Endothelial cell of umbilical vein (primary cell): ENCODE measurements at regions not wholly inside any gene's neighbourhood (a gene's known extent, or its start where the extent isn't known, plus 50 kb on each side); places are given as distances from the start of the nearest gene placed in this dataset.

ENCODE experiments used
- BruUV-seq: library from RNA; stranded (reverse); fragments of 400-500 nt; replicated peaks from 2 replicates; lab custom pipeline; 2021; lab: Mats Ljungman, UMichigan
- CTCF ChIA-PET: fragments of 300-600, 350-600 bp; sonication (Branson Sonifier 250); formaldehyde crosslinking; loops from one replicate; lab custom pipeline; 2021; ENCODE audit warnings: antibody characterized with exemption, inconsistent platforms; lab: Charles Lee
- POLR2A ChIA-PET: fragments of 300-600, 350-600 bp; sonication (Branson Sonifier 250); formaldehyde crosslinking; loops from one replicate; lab custom pipeline; 2021; ENCODE audit warnings: antibody characterized with exemption, inconsistent platforms; lab: Charles Lee
- DNase-seq: peaks from one replicate; pipeline ENCODE4 v3.0.0-alpha.2; 2011; ENCODE audit warnings: low read depth, low spot score
- FAIRE-seq: peaks from 2 replicates; lab custom pipeline; 2011; peaks lifted over from hg19 to GRCh38; lab: Jason Lieb, UNC
- H2AFZ ChIP-seq: 2 replicates; pipeline ENCODE4 v1.6.0; 2012; ENCODE audit warnings: low read depth, low read length, control low read depth, inconsistent platforms
- H3K27ac ChIP-seq: 2 replicates; pipeline ENCODE4 v1.5.1; 2011; ENCODE audit warnings: low read depth, mild to moderate bottlenecking, control low read depth, low read length, moderate library complexity; ENCODE audit not compliant: insufficient read depth
- H3K27me3 ChIP-seq, 2 experiments: 2 replicates each; pipeline versions ENCODE4 v1.6.0 to v1.6.1; 2011; ENCODE audit warnings: low read length in 2 of 2, mixed read lengths in 1 of 2; ENCODE audit not compliant: control insufficient read depth in 2 of 2, insufficient read depth in 2 of 2
- H3K36me3 ChIP-seq, 2 experiments: 2 replicates in 1 of 2; 3 replicates in 1 of 2; pipeline ENCODE4 v1.5.1; 2011; ENCODE audit warnings: low read length in 2 of 2, mild to moderate bottlenecking in 1 of 2, moderate library complexity in 1 of 2; ENCODE audit not compliant: control insufficient read depth in 2 of 2, insufficient read depth in 2 of 2; ENCODE audit errors: extremely low read depth in 1 of 2
- H3K4me1 ChIP-seq: 3 replicates; pipeline ENCODE4 v1.5.1; 2011; ENCODE audit warnings: mild to moderate bottlenecking, low read length; ENCODE audit not compliant: control insufficient read depth, insufficient read depth; ENCODE audit errors: extremely low read depth
- H3K4me2 ChIP-seq: 2 replicates; pipeline ENCODE4 v1.6.1; 2011; ENCODE audit warnings: low read length, control low read depth, mixed read lengths; ENCODE audit not compliant: insufficient read depth
- H3K4me3 ChIP-seq, 3 experiments: fragments of 200-600 bp in 1 of 3; sonication (generic), shearing (Covaris generic) in 1 of 3; replicated peaks in 1 of 3; 2 replicates each; pipeline ENCODE4 v1.5.1; 2011 to 2016; ENCODE audit warnings: control low read depth in 3 of 3, low read length in 3 of 3, mild to moderate bottlenecking in 2 of 3, inconsistent platforms in 1 of 3, low read depth in 1 of 3, moderate library complexity in 1 of 3; ENCODE audit not compliant: insufficient read depth in 1 of 3
- H3K79me2 ChIP-seq: 2 replicates; pipeline ENCODE4 v1.6.0; 2012; ENCODE audit warnings: low read length, inconsistent platforms; ENCODE audit not compliant: control insufficient read depth, insufficient read depth
- H3K9ac ChIP-seq: replicated peaks from 2 replicates; pipeline ENCODE3; 2011; ENCODE audit warnings: low read length, control low read depth; ENCODE audit not compliant: insufficient read depth; ENCODE audit errors: extremely low read depth
- H3K9me1 ChIP-seq: replicated peaks from 3 replicates; pipeline ENCODE4 v1.6.0; 2011; ENCODE audit warnings: mild to moderate bottlenecking, low read length; ENCODE audit not compliant: control insufficient read depth, insufficient read depth; ENCODE audit errors: extremely low read depth
- H3K9me3 ChIP-seq: replicated peaks from 2 replicates; pipeline ENCODE4 v1.5.1; 2012; ENCODE audit warnings: low read length, inconsistent platforms; ENCODE audit not compliant: control insufficient read depth, insufficient read depth
- H4K20me1 ChIP-seq: replicated peaks from 2 replicates; pipeline ENCODE3; 2011; ENCODE audit warnings: mild to moderate bottlenecking, low read length; ENCODE audit not compliant: control insufficient read depth, insufficient read depth; ENCODE audit errors: extremely low read depth
- GATA2 ChIP-seq: IDR thresholded peaks from 2 replicates; pipeline ENCODE4 v1.7.0; 2011; ENCODE audit warnings: low read depth, mild to moderate bottlenecking, moderate library complexity, mixed read lengths, low read length; ENCODE audit not compliant: insufficient read length, insufficient read depth
- JUN ChIP-seq: IDR thresholded peaks from 2 replicates; pipeline ENCODE4 v1.6.1; 2011; ENCODE audit warnings: borderline replicate concordance, low read depth; ENCODE audit not compliant: insufficient read length, insufficient read depth
- MAX ChIP-seq: IDR thresholded peaks from 2 replicates; pipeline ENCODE4 v1.6.1; 2011; ENCODE audit not compliant: insufficient read depth, insufficient read length
- MYC ChIP-seq: IDR thresholded peaks from one replicate; pipeline ENCODE4 v1.6.1; 2011; ENCODE audit warnings: mild to moderate bottlenecking, low read depth, low read length
- POLR2A ChIP-seq: IDR thresholded peaks from 2 replicates; pipeline ENCODE4 v1.6.1; 2012; ENCODE audit warnings: low read depth, mild to moderate bottlenecking, control low read depth, low read length
- POLR2AphosphoS5 ChIP-seq: IDR thresholded peaks from 2 replicates; pipeline ENCODE4 v1.6.1; 2012; ENCODE audit warnings: low read depth, mild to moderate bottlenecking, control low read depth, low read length, moderate library complexity; ENCODE audit not compliant: insufficient read depth
- dilution Hi-C: fragments of 300-500 bp; cut with MboI; formaldehyde crosslinking; loops from one replicate; pipeline ENCODE4 v1.15.0; 2019; ENCODE audit warnings: low sequenced_read_pairs; ENCODE audit not compliant: extremely low pct_ligation_motif_present
- intact Hi-C: fragments of 100-400 bp; cut with micrococcal nuclease; formaldehyde crosslinking; loops from one replicate; pipeline ENCODE4 v1.10.0; 2022
- TF ChIP-seq, protein P1 (sequence below), 2 donors: IDR thresholded peaks; 1 replicate in 1 of 2; 2 replicates in 1 of 2; pipeline ENCODE4 v1.5.1; 2011; ENCODE audit warnings: low read length in 2 of 2, mild to moderate bottlenecking in 2 of 2, moderate library complexity in 2 of 2, control low read depth in 1 of 2, inconsistent platforms in 1 of 2, low read depth in 1 of 2; ENCODE audit not compliant: insufficient read depth in 1 of 2; ENCODE audit errors: extremely low read depth in 1 of 2

- DNase-seq = no peak
- Histone ChIP-seq H3K79me2 (no peaks in the 10 kb centered on the region), H3K9me3 (no peaks in the 10 kb centered on the region), H3K27ac (no peak overlapping the region), H3K9me1 (no peaks in the 10 kb centered on the region), H3K36me3 (no peaks in the 10 kb centered on the region), H2AFZ (no peak overlapping the region), H3K27me3 (no peaks in the 10 kb centered on the region), H3K4me3 (no peak overlapping the region), H4K20me1 (no peaks in the 10 kb centered on the region), H3K4me1 (no peaks in the 10 kb centered on the region), H3K9ac (no peak overlapping the region), H3K4me2 (no peak overlapping the region)
- CTCF ChIA-PET = interaction anchor here (1.1 kb wide), 1 partner anchor 16 kb away, joined by 3 read pairs; no protein-coding TSS in a partner anchor
- intact Hi-C loops = no loop called here
- dilution Hi-C loops = no loop called here
- TF ChIP-seq POLR2A (no peak), MAX (no peak), JUN (no peak), POLR2AphosphoS5 (no peak), GATA2 (no peak), MYC (no peak)
- TF ChIP-seq, protein P1, sequence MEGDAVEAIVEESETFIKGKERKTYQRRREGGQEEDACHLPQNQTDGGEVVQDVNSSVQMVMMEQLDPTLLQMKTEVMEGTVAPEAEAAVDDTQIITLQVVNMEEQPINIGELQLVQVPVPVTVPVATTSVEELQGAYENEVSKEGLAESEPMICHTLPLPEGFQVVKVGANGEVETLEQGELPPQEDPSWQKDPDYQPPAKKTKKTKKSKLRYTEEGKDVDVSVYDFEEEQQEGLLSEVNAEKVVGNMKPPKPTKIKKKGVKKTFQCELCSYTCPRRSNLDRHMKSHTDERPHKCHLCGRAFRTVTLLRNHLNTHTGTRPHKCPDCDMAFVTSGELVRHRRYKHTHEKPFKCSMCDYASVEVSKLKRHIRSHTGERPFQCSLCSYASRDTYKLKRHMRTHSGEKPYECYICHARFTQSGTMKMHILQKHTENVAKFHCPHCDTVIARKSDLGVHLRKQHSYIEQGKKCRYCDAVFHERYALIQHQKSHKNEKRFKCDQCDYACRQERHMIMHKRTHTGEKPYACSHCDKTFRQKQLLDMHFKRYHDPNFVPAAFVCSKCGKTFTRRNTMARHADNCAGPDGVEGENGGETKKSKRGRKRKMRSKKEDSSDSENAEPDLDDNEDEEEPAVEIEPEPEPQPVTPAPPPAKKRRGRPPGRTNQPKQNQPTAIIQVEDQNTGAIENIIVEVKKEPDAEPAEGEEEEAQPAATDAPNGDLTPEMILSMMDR (IDR thresholded peaks at IDR 0.05; ENCODE audit: extremely low read depth in 1 of 2, insufficient read depth in 1 of 2, low read depth in 1 of 2, low read length in 2 of 2) = no peak
- POLR2A ChIA-PET = no interaction called here
- FAIRE-seq = no peak
- no TSS peak for BruUV-seq
Measured at GRCh38 chr5:143870362-143870761, 58.4 kb downstream of the HMHB1 start.
